Ectodermal cell (in vitro differentiated cells): ENCODE measurements at regions not wholly inside any gene's neighbourhood (a gene's known extent, or its start where the extent isn't known, plus 50 kb on each side); places are given as distances from the start of the nearest gene placed in this dataset.
"Not testable (repeated sequence)": the region's sequence is repeated elsewhere in the genome, so short reads cannot be mapped to it uniquely, and the experiment has no call there.

ENCODE experiments used
- H3K27ac ChIP-seq: 2 replicates; pipeline ENCODE4 v1.7.0; 2013; ENCODE audit warnings: mild to moderate bottlenecking, low read depth, low read length; ENCODE audit not compliant: insufficient read depth, poor library complexity, severe bottlenecking
- H3K27me3 ChIP-seq: 2 replicates; pipeline ENCODE4 v1.7.0; 2013; ENCODE audit warnings: mild to moderate bottlenecking, low read length; ENCODE audit not compliant: insufficient read depth, control insufficient read depth, poor library complexity, severe bottlenecking
- H3K36me3 ChIP-seq: one replicate; pipeline ENCODE4 v1.7.0; 2013; ENCODE audit warnings: low read length; ENCODE audit not compliant: control insufficient read depth, insufficient read depth
- H3K4me1 ChIP-seq: one replicate; pipeline ENCODE4 v1.7.0; 2013; ENCODE audit warnings: low read length; ENCODE audit not compliant: control insufficient read depth, insufficient read depth
- H3K4me3 ChIP-seq: 2 replicates; pipeline ENCODE4 v1.7.0; 2013; ENCODE audit warnings: low read depth, low read length, control low read depth; ENCODE audit not compliant: insufficient read depth
- H3K9me3 ChIP-seq: 2 replicates; pipeline ENCODE4 v1.7.0; 2013; ENCODE audit warnings: mild to moderate bottlenecking, low read length, moderate library complexity; ENCODE audit not compliant: control insufficient read depth
- WGBS, 2 experiments: methylation state at CpG; one replicate each; pipeline ENCODE4 v1.1.7; 2013; ENCODE audit warnings: missing lambda C conversion rate in 2 of 2; 5-methylcytosine and 5-hydroxymethylcytosine counted together

DNA sequence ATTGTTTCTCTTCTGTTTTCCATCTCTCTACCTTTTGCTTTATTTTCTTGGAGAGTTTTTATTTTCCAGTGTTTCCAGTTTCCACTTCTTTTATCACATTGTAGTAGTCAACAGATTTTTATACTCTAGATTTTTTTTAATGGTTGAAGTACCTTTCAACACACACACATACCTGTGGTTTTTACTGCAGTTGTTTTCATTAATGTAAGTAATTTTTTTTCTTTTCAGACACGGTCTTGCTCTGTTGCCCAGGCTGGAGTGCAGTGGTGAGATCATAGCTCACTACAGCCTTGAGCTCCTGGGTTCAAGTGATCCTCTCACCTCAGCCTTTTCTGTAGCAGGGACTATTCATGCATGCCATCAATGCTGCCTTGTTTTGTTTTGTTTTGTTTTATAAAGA lies 472.5 kb upstream of the SGO1 start:
- H3K4me3 ChIP-seq, result no peak overlapping the region
- H3K27me3 ChIP-seq, result no peaks in the 10 kb centered on the region
- H3K27ac ChIP-seq, result no peak overlapping the region
- H3K9me3 ChIP-seq, result no peaks in the 10 kb centered on the region
- no peaks in the 10 kb centered on the region for H3K4me1 ChIP-seq
- WGBS, 2 experiments, result 87 to 95% methylated on average over 1 of the region's 1 CpG
- H3K36me3 ChIP-seq, result no peaks in the 10 kb centered on the region

DNA sequence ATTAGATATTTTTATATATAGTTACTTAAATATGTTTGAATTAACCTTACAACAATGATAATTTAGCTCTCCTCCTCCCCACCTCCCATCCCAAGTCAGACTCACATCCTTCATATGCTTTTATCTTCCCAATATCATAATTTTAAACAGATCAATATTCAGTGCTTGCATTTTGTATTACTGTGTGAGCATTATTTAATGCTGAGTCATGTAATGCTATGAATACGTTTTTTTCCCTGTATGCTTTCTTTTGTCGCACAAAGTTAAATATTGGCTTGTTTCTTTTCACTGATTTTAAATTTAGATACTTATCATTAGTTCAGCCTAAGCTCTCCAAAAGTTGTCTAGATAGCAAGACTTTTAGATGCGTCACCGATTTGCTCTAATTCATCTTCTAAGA lies 471.6 kb upstream of the SGO1 start:
- no peaks in the 10 kb centered on the region for H3K4me1 ChIP-seq
- no peaks in the 10 kb centered on the region for H3K36me3 ChIP-seq
- no peak overlapping the region for H3K27ac ChIP-seq
- no peaks in the 10 kb centered on the region for H3K27me3 ChIP-seq
- H3K4me3 ChIP-seq, result no peak overlapping the region
- H3K9me3 ChIP-seq, result no peaks in the 10 kb centered on the region
- WGBS, 2 experiments, result 87 to 95% methylated on average over 2 to 4 of the region's 4 CpGs

DNA sequence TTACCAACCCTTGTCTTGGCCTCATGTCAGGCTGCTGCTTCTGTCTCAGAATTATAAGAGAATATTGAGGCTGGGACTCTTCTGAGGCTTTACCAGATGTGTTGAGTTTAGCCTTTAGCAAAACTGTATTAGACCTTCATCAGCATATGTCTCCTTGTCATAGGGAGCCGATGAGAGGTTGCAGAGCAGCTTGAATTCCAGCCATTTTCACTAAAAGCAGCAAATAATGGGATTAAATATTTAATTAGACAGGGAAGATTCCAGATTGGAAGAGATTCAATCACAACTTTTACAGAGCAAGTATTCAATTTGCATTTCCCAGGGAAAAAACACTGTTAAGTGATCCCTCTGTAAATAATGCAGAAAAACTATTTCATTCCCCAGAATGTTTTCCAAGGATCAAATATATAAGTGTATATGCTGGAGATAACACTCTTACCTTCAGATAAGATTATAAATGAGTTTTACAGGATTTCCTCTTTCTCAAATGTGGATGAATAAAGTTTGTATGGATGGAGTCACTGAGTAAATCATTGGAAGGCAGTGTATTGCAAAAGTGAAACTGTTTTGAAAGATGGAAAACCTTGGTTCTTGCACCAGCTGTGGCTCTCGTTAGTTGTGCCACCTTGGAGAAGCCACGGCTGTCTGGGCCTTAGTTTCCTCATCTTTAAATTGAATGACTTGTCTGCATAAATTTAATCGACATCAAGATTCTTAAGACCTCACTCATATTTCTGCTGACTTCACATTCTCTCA lies 466.4 kb upstream of the SGO1 start:
- Histone ChIP-seq H3K9me3 (no peaks in the 10 kb centered on the region), H3K27me3 (no peaks in the 10 kb centered on the region), H3K36me3 (no peaks in the 10 kb centered on the region), H3K4me1 (no peaks in the 10 kb centered on the region), H3K4me3 (no peak overlapping the region), H3K27ac (no peak overlapping the region)
- WGBS, 2 experiments, result 96 to 99% methylated on average over 3 to 4 of the region's 4 CpGs

DNA sequence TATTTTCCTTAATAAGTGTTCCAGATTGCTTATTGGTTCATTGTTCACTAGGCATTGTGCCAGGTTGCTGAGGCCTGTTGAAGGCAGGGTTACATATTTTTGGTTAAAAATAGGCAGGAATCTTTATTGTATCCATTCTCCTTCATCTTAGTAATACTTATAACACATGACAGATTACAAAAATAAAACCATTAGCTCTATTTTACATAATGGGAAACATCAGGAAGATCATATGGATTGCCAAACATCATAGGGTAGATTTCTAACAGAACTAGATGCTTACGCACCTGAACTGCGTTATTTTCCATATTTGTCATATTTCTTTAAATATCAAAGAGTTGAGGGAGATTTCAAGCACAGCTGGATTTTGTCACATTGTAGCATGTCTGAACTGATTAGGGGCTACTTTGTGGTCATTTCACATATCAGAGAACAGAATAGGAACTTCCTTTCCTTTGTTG lies 462.9 kb upstream of the SGO1 start:
- H3K27me3 ChIP-seq, result no peaks in the 10 kb centered on the region
- no peaks in the 10 kb centered on the region for H3K9me3 ChIP-seq
- H3K27ac ChIP-seq, result no peak overlapping the region
- no peak overlapping the region for H3K4me3 ChIP-seq
- H3K36me3 ChIP-seq, result no peaks in the 10 kb centered on the region
- H3K4me1 ChIP-seq, result no peaks in the 10 kb centered on the region
- whole genome bisulfite sequencing, 2 experiments, result 100% methylated on average over 1 to 2 of the region's 2 CpGs

DNA sequence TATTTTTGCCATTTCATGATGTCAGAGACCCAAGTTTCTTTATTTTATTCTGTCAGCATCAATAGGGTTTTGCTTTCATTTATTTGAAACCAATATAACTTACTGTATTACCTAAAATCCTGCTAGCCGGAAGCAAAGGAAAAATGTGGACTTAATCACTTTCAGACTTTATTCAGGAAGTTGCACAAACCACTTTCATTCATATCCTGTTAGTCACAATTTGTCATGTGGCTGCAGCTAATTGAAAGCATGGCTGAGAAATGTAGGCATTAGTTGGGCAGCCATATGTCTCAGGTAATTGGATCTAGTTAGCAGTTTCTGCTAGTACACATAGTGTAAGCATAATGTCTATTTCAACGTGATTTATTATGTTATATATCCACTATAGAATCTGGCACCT lies 462.3 kb upstream of the SGO1 start:
- no peak overlapping the region for H3K27ac ChIP-seq
- no peaks in the 10 kb centered on the region for H3K9me3 ChIP-seq
- H3K4me3 ChIP-seq, result no peak overlapping the region
- H3K27me3 ChIP-seq, result no peaks in the 10 kb centered on the region
- 89 to 100% methylated on average over 1 of the region's 2 CpGs for WGBS, 2 experiments
- H3K36me3 ChIP-seq, result no peaks in the 10 kb centered on the region
- no peaks in the 10 kb centered on the region for H3K4me1 ChIP-seq

DNA sequence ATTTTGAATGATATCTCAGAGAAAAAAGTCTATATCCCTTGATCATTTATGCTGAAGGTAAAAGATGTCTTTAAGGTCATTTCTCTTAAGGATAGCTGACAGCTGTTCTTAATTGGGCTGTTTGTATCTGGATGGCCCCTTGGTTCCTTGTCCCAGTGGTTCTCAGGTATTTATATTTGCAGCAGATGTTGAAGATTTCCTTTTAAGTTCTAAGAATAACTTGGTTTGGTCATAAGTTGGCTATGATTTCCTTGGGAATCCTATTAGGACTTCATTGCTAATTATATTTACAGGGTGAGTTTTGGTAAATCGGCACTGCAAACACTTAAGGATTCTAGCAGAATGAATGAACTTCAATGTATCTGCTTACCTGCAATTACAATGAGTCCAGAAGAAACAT lies 460.4 kb upstream of the SGO1 start:
- WGBS, 2 experiments, result 88% methylated on average over 1 of the region's 1 CpG; no CpG with 5 or more reads in 1 of the 2 experiments
- Histone ChIP-seq H3K27ac (no peak overlapping the region), H3K9me3 (no peaks in the 10 kb centered on the region)

DNA sequence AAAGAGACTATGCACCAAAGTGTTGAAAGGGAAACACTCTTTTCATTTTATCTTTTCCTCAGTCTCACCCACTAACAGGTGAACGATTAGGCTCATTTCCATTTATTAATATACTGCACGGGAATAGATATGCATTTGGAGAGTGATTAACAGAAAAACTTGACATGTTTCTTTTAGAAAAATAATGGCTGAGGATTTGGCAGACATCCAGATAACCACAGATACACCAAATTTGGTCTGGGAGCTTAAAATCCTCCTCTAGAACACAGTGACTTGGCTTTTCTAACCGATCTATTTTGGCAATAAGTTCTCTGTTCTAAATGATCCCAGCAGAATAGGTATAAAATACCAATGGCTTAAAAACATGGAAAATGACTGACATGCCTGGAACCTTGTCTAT lies 459.3 kb upstream of the SGO1 start:
- Histone ChIP-seq H3K4me1 (no peaks in the 10 kb centered on the region), H3K27me3 (no peaks in the 10 kb centered on the region), H3K9me3 (no peaks in the 10 kb centered on the region), H3K36me3 (no peaks in the 10 kb centered on the region), H3K4me3 (no peak overlapping the region), H3K27ac (no peak overlapping the region)
- WGBS, 2 experiments, result 93 to 99% methylated on average over 2 to 3 of the region's 3 CpGs

More for the DNA sequence above, 460.4 kb upstream of the SGO1 start:
- Histone ChIP-seq H3K27me3 (no peaks in the 10 kb centered on the region), H3K36me3 (no peaks in the 10 kb centered on the region), H3K4me3 (no peak overlapping the region), H3K4me1 (no peaks in the 10 kb centered on the region)

DNA sequence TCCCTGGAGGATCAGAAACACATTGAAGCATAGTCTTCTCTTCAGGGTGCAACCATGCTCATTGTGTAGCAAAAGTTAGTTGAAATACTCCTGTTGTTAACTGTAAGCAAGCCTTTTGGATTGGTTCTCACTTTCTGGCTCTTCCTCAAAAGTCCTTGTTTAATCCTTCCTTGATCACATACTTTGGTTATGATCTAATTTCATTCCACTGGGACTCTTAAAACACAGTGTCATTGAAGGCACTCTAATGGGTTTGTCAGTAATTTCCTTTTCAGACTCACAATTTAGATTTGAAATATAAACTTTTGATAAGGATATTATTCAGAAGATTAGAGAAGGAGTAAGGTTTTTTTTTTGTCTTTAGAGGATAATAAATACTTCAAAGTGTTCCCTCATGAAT lies 451.7 kb upstream of the SGO1 start:
- Histone ChIP-seq H3K4me1 (no peaks in the 10 kb centered on the region), H3K36me3 (no peaks in the 10 kb centered on the region), H3K27ac (no peak overlapping the region), H3K27me3 (no peaks in the 10 kb centered on the region), H3K4me3 (no peak overlapping the region), H3K9me3 (no peaks in the 10 kb centered on the region)

DNA sequence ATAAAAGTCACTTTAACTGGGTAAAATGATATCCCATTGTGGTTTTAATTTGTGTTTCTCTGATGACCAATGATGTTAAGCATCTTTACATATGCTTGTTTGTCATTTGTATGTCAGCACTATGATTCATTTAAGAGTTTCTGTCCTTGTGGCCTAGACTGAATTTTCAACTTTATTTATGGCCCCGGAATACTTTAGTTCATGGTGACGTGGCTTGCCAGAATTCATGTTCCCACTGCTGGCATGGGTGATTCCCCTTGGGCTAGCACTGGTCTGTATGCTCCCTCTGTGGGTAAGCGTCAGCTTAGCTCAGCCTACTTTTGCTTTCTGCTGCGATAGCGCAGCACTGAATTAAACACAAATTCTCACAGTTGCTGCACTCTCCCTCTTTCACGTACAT lies 436.3 kb upstream of the SGO1 start:
- H3K27me3 ChIP-seq, result no peaks in the 10 kb centered on the region
- no peak overlapping the region for H3K27ac ChIP-seq
- 90 to 96% methylated on average over 5 to 6 of the region's 6 CpGs for WGBS, 2 experiments
- no peaks in the 10 kb centered on the region for H3K4me1 ChIP-seq
- no peak overlapping the region for H3K4me3 ChIP-seq
- H3K9me3 ChIP-seq, result no peaks in the 10 kb centered on the region
- H3K36me3 ChIP-seq, result no peaks in the 10 kb centered on the region

DNA sequence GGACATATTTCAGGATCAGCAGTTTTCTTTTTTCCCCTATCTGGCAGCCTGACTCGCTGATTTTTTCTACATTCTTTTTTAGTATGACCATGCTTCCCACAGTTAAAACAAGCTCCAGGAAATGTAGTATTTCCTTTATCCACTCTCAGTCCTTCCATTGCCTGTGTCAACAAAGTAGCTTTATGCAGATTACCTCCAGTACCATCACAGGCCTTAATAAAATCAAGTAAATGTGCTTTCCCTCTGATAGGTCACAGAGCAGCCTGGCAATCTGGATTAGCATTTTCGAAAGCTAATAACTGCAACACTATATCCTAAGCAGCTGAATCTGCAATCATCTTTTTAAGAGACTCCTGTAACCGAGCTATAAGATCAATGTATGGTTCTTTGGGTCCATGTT lies 432.6 kb upstream of the SGO1 start:
- H3K27ac ChIP-seq, H3K4me1 ChIP-seq, H3K9me3 ChIP-seq, H3K36me3 ChIP-seq, H3K4me3 ChIP-seq, H3K27me3 ChIP-seq: not testable (repeated sequence)
- WGBS, 2 experiments, result 94% methylated on average over 3 of the region's 3 CpGs

DNA sequence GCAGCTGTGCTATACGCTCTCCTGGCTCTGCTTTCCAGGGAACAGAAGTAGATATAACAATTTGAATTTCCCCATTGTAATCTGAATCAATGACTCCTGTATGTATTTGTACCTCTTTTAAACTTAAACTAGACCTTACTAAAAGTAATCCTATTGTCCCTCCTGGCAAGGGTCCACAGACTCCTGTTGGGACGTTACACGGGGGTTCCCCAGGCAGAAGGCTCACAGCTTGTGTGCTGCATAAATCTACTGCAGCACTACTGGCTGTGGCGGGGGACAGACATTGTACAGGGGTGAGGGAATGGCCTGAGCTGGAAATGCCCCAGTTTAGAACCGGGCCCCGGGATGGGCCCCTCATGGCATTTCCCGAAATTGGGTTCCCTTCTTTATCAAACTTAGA lies 432.2 kb upstream of the SGO1 start:
- H3K9me3 ChIP-seq, H3K27ac ChIP-seq, H3K27me3 ChIP-seq, H3K36me3 ChIP-seq, H3K4me1 ChIP-seq, H3K4me3 ChIP-seq: not testable (repeated sequence)
- WGBS, 2 experiments, result 84 to 89% methylated on average over 6 to 7 of the region's 7 CpGs
